Kasumi-1 (cell line): ENCODE measurements at regions not wholly inside any gene's neighbourhood (a gene's known extent, or its start where the extent isn't known, plus 50 kb on each side); places are given as distances from the start of the nearest gene placed in this dataset.
"Not testable (repeated sequence)": the region's sequence is repeated elsewhere in the genome, so short reads cannot be mapped to it uniquely, and the experiment has no call there.

Experiments
- DNase-seq, 2 experiments: peaks; one replicate each; lab custom pipeline; 2025; lab: John Stamatoyannopoulos, UW

DNA sequence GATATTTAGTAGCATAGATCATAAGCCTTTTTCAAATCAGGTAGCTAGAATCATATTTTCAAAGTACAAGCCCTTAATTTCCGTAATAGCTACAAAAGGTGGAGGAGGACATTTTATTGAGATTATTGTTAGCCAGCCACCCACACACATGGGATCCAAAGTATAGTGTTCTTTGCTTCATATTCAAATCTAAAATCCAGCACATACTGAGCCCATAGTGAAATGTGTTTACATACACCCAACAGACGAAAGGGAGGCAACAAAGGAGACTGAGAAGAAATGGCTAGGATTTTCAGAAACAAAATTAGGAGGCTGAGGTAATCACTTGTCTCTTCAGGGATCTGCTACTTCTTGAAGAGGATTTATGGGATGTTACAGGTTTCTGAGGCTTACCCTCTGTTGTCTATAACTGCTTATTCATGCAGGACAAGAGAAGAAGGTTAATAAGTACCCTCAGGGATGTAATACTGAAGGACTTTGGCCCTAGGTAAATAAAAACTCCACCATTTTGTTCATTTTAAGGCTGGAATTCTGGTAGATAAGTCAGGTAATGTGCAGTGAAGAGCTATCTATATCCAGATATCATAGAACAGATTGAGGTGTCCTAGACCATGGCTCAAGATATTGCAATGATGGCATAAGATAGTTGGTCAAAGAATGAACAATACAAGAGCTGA lies 182.1 kb downstream of the SPDYE17 start:
- not testable (repeated sequence) for DNase-seq

DNA sequence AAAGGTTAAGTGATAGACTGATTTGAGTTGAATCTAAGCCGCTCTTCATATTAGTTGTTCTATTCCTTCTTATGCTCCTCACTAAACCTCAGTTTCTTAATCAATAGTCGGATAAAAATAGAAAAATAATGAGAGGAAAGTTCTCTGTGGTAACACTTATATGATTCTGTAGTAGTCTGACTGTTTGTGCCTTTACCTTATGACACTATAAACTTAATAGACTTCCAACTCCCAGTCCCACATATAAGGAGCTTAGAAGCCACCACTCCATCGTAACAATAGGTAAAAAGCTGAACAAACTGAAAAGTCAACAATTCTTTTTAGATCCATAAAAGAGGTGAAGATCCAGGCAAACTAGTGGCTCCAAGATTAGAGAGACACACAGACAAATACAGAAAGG lies 192.3 kb downstream of the SPDYE17 start:
- not testable (repeated sequence) for DNase-seq

DNA sequence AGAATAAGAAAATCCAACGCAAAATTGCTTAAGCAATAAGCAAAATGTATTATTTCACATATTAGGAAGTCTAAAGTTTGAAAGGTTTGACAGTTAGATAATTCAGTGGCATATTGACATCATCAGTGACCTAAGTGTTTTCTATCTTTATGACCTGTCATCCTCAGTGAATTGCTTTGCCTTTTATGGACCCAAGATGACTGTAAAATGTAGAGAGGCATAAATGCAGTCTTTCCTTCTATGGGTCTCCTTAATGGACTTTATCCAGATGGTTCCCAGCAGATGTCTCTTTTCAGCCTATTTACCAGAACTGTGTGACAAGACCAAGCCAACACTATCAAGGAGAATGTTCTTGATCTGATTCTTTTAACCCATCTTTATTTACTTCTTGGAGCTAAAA lies 192.9 kb downstream of the SPDYE17 start:
- DNase-seq, result not testable (repeated sequence)

DNA sequence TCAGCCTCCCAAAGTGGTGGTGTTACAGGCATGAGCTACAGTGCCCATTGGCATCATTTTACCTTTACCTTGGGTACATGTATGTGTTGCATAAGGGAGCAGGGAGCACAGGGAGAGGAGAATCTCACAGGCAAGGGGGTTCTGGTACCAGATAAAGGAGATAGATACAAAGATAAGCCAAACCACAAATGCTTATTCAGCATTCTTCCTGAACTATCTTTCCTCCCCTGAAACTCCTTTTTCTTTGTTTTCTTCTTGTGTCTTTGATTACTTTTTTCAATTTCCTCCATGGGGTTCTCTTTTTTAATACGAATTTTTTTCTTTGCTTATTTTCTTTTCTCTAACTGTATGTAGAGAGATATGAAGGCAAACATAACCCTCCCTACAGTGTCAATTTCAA lies 193.8 kb downstream of the SPDYE17 start:
- not testable (repeated sequence) for DNase-seq

DNA sequence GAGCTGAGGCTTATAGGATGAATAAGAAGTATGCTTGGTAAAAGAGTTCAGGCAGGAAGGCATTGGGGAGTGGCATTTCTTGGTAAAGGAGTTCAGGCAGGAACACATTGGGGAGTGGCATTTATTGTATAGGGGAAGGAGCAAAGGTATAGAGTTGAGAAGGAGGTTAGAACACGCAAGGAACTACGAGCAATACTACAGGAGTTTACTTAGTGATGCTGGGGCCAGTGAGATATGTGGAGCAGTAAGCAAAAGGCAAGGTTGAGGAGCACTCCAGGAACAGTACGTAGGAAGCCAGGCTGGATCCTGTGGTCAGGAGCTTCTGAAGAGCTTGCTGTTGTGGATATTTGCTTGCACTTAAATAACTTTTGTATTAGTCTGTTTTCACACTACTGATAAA lies 202.2 kb upstream of the POMZP3 start:
- DNase-seq, result not testable (repeated sequence)

DNA sequence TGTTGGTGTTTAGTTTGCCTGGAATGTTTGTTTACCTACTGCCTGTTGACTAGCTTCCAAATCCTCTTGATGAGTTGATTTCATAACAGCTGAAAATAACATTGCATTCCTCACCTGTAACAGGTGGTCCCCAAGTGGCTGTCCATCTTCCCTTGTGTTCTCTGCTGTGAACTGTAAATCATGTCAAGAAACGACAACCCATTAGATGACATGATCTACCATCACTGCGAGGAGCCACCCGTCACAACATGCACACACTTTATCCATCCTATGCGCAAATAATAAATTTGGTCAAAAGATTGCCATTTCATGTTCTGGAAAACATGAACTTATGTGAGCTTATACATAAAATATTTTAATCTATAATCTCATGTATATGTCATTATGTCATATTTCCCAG lies 199.1 kb upstream of the POMZP3 start:
- not testable (repeated sequence) for DNase-seq

DNA sequence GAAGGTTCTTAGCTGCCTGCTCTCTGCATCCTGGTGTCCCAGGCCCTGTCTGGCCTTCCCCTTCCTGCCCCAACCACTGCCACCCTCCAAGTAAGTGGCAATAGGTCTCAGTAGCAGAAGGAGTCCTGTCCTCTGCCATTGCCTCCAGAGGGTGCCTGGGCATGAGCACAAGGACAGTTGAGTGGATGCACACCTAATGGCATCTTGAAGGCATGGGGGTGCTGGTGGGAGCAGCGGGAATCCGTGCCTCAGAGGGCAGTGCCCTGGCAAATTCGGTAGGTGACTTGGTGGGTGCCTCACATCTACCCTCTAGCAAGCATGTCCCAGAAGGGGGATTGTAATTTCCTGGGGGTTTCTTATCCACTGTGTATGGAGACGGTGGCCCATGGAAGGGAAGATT lies 182.8 kb upstream of the POMZP3 start:
- not testable (repeated sequence) for DNase-seq

DNA sequence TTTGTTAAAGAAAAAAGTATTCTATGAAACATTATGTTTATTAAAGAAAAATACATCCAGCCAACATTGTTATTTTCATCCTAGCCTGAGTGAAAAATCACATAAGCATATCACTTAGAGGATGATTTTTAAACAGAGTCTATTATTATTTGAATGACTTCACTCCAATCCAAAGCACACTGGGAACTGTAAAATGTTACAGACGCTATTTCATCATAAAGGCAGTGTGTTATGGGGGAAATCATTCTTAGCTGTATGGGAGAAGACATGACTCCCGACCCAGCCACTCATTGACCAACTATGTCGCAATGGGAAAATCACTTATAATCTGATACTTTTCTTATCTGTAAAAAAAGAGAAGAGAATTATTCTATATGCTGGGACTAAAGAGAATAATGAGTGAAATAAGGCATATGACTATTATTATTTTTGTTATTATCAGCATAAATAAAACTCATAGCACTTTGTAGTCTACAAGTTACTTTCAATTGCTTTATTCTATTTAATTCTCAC lies 180.6 kb upstream of the POMZP3 start:
- not testable (repeated sequence) for DNase-seq

DNA sequence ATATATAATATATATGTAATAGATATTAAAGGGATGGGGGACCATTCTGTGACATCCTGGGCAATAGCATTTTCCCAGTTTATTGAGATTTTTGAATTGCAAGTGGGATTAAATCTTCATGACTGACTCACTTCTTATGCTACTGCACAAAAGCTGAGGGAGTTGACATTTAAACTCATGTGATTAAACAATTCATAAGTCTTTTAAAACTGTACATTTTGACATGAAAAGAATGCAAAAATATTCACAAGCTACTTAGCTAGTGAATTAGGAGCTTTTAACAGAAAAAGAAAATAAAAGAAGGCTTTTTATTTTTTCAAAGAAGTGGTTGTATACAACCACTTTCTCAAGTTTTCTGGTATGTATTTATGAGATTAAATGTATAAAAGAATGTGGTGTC lies 179.4 kb upstream of the POMZP3 start:
- not testable (repeated sequence) for DNase-seq

DNA sequence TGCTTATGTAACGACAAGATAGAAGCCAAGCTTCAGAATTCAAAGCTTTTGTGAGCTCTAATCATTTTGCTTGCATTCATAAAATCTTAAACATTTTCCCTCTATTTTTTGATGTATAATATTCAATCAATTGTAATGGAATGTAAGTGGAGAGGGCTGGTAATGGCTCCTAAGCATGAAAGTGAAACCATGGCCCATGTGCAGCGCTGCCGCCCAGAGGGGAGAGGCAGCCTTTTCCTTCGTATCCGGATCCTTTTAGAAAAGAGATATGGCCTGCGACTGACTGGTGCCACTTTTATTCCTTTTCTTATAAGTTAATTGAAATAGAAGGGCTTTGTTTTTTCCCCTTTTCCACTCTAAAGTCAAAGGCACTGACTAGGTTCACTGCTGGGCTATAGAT lies 178.9 kb upstream of the POMZP3 start:
- DNase-seq, result not testable (repeated sequence)

DNA sequence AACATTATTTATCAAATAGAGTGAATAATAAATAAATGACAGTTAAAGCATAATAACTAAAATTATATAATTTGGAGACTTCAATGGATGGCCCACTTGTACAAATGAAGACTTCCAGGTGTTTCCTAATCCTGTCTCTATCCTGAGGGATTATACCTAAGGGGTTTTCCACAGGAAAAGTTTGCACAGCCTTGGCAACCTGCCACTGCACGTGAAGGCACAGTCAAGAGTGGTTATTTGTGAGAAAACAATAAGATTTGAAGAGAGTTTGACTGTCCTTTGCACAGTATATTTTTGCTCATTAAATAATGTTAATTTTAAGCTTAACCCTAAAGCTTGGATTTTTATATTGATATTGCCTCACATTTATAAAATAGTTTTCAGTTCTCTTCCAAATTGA lies 178.2 kb upstream of the POMZP3 start:
- not testable (repeated sequence) for DNase-seq

DNA sequence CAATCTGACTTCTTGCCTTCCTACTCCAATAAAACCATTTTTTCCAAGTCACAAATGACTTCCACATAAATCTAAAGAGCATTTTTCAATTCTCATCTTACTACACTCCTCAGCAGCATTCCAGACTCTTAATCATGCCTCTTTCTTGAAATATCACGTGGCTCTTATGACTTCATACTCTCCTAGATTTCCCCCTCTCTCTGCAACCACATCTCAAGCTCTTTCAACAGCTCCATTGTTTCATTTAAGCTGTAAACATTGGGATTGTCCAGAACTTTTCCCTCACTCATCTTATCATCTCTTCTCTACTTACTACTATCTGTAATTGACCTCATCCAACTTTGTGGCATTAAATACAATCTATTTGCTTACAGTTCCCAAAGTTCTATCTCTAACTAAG lies 170.6 kb upstream of the POMZP3 start:
- not testable (repeated sequence) for DNase-seq

DNA sequence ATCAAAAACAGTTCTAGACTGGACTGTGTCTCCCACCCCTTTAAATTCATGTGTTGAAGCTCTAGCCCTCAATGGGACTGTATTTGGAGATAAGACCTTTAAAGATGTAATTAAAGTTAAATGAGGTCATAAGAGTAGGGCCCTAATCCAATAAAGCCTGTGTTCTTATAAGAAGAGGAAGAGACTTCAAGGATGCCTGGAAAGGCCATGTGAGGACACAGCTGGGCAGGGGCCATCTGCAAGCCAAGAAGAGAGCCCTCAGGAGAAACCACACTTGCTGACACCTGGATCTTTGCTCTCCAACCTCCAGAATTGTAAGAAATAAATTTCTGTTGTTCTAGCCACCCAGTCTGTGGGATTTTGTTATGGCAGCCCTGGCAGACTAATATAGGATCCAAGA lies 153.6 kb upstream of the POMZP3 start:
- not testable (repeated sequence) for DNase-seq

DNA sequence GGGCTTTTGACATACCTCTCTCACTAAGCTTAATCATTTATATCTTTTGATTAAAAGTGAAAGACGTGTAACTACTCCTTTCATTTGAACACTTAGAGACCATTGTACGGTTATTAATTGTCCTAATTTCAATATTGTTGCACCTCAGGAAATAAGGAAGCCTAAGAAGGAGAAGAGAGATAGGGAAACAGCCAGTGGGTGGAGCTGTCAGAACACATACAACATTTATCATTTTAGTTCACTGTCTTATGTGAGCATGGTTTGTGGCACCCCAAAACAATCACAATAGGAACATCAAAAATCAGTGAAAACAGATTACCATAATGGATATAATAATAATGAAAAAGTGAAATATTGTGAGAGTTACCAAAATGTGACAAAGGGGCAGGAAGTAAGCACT lies 147.2 kb upstream of the POMZP3 start:
- DNase-seq, result not testable (repeated sequence)

DNA sequence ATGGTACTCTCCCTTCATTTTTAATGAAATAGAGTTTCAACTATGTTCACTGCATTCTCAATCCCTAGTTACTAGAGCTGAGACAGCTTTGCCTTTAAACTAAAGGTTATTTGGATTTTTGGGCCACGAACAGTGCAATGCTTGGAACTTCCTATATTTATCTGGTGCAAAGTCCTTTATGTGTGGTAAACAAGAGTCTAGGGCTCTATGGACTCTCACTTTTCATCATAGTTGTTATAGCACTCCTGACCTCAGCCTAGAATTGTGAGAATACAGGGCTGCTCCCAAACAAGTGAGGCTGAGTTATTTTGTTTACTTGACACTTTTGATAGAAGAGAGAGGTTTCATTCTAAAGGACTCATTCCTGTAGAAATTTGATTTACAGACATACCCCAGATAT lies 144.9 kb upstream of the POMZP3 start:
- not testable (repeated sequence) for DNase-seq

DNA sequence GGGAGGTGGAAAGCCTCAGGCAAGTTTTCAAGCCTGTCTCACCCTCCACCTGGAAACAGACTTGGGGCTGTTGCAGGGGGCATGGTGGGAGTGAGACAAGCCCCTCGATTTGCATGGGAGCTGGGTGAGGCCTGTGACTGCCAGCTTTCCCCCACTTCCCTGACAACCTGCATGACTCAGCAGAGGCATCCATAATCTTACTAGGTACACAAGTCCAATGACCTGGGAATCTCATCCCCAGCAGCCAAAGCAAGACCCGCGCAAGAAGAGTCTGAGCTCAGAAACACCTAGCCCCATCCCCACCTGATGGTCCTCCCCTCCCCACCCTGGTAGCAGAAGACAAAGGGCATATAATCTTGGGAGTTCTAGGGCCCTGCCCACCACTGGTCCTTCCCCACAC lies 136.9 kb upstream of the POMZP3 start:
- not testable (repeated sequence) for DNase-seq

DNA sequence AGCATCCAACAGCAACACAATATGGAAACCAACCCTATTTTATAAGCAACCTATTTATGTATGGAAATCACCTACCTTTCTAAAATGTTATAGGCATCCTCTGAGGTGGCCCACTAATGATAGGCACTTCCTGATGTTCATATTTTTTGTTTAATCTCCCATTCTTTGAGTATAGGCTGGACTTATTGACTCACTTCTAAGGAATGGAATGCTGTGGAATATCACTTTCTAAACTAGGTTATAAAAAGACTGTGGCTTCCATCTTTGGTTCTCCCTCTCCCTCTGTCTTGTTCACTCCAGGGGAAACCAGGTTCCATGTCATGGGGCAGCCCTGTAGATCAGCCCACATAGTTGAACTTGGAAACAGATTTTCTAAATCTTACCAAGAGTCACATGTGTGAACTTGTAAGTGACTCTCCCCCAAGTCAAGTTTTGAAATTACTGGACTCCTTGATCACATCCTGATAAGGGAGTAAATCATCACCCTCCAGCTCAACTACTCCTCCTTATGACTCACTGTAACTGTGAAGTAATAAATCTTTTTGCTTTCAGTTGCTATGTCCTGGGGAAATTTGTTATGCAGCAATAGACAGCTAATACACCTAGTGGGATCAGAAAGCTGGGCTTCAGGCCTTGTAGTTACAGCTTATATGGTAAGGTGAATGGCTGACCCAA lies 133.6 kb upstream of the POMZP3 start:
- not testable (repeated sequence) for DNase-seq

DNA sequence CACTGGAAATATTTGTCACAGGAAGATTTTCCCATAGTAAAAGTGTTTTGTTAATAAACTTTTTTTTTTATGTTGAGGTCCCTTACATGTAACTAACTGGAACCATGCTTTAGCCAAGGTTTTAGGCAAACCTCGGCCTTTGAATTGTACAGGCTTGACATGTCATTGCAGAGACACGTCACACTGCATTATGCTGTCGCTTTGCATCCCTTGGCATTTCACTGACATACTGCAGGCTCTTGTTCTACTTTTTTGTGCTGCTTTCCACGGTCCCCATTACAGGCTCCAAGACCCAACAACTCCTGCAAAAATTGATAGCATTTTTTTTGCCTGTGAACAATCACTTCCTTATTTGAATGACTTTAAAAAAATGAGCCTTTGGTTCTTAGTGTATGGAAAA lies 112.5 kb upstream of the POMZP3 start:
- not testable (repeated sequence) for DNase-seq

DNA sequence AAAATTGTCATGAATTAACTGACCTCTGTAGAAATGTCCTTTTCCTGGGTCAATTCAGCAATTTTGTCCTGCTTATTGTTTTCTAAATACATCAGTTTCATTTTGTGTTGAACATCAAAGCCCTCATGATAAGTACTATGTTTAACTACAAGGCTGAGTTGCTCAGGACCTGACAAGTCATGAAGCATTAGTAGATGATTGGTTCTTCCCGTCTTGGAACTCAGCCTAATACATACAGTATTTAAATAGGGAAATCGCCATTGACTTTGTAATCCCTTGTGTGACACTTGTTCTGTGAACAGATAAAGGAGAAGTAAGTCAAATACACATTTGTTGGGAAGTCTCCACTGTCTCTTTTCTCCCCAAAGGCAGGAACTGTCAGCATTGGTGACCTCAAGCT lies 109.6 kb upstream of the POMZP3 start:
- DNase-seq, result not testable (repeated sequence)

DNA sequence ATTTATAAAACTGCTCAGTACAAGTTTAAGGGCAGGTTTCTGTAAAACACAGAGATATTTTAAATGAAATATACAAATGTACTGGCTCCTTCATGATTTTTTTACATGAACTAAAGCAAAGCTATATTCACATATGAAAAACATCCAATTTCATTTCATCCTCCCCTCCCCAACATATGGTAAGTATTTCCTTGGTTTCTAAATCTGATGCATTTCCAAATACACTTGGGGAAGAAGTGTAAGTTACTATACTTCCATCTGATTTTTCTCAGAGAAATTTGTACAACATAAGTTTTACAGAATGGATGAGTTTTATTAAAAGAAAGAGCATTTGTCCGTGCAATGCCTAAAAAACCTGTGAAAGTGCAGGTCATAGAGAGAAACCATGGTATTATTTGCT lies 109.0 kb upstream of the POMZP3 start:
- DNase-seq, result not testable (repeated sequence)

DNA sequence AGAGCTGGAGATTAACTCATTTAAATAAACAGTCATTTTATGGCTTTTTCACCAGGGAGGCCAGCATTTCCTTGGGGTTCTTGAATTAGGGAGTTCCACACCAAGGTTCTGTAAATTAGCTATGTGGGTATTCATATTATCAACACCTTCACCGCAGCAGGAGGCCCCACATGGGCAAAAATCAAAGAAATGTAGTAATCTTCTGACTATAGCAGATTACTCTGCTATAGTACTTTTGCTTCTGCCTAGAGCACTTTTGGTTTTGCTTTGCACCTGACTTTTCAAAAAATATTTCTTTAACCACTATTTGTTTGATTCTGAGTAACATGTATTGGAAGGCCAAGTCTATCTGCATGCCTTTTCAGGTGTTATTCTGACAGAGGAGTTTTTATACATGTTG lies 108.6 kb upstream of the POMZP3 start:
- not testable (repeated sequence) for DNase-seq

DNA sequence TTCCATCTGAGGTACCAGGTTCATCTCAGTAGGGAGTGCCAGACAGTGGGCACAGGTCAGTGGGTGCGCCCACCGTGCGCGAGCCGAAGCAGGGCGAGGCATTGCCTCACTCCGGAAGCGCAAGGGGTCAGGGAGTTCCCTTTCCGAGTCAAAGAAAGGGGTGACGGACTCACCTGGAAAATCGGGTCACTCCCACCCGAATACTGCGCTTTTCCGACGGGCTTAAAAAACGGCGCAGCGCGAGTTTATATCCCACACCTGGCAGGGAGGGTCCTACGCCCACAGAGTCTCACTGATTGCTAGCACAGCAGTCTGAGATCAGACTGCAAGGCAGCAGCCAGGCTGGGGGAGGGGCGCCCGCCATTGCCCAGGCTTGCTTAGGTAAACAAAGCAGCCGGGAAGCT lies 101.5 kb upstream of the POMZP3 start:
- DNase-seq, result not testable (repeated sequence)

DNA sequence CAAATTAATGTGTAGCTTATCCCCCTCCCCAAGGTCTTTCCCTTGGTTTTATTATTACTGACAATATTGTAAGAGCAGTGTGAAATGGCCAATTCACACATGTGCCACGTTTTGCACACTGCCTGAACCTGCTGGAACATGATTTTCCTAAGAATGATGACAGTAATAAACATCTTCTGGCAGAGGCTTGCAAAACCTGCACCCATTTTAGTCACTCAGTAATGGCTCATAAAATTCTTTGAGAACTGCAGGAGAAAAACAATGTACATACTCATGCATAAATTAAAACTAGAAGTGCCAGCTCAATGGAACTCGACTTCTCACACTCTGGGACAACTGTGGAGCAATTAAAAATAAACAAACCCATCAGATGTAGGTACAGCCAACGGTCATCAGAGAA lies 96.8 kb upstream of the POMZP3 start:
- not testable (repeated sequence) for DNase-seq
